Right lobe of liver (tissue), 6 donors: ENCODE measurements at regions not wholly inside any gene's neighbourhood (a gene's known extent, or its start where the extent isn't known, plus 50 kb on each side); places are given as distances from the start of the nearest gene placed in this dataset.

Experiments
- ATAC-seq, 4 donors: fragments of 200-7000 bp; cut with Tn5 transposase; one replicate each; pipeline ENCODE4 v1.9.1; 2020; ENCODE audit warnings: mild to moderate bottlenecking in 4 of 4, moderate library complexity in 4 of 4
- DNase-seq, 3 donors: peaks; one replicate each; pipeline ENCODE4 v3.0.0-alpha.2; 2020
- H3K27ac ChIP-seq, 3 donors: fragments of 200-600 bp; one replicate each; pipeline ENCODE4 v1.8.0; 2022
- H3K27me3 ChIP-seq, 2 donors: fragments of 200-600 bp; one replicate each; pipeline ENCODE4 v1.8.0; 2022
- H3K36me3 ChIP-seq, 4 donors: fragments of 200-600 bp; sonication (generic) in 1 of 4; one replicate each; pipeline versions ENCODE4 v1.5.1 to v1.8.0; 2017 to 2022; ENCODE audit warnings: control low read depth in 1 of 4
- H3K4me1 ChIP-seq, 4 donors: fragments of 200-600 bp; sonication (generic) in 1 of 4; one replicate each; pipeline versions ENCODE4 v1.5.1 to v1.8.0; 2017 to 2022; ENCODE audit warnings: control low read depth in 1 of 4
- H3K4me3 ChIP-seq, 3 donors: fragments of 200-600 bp; one replicate each; pipeline ENCODE4 v1.8.0; 2022
- H3K9me3 ChIP-seq, 4 donors: fragments of 200-600 bp; sonication (generic) in 1 of 4; one replicate each; pipeline versions ENCODE4 v1.5.1 to v1.8.0; 2017 to 2022; ENCODE audit warnings: control low read depth in 1 of 4
- CTCF ChIP-seq, 4 donors: fragments of 200-600 bp in 3 of 4; fragments of 450-650 bp in 1 of 4; IDR thresholded peaks; one replicate each; pipeline versions ENCODE4 v1.5.1 to v1.8.0; 2016 to 2022; ENCODE audit warnings: antibody characterized with exemption in 4 of 4, mild to moderate bottlenecking in 2 of 4
- POLR2A ChIP-seq: fragments of 450-650 bp; IDR thresholded peaks from one replicate; pipeline ENCODE4 v1.6.1; 2017; ENCODE audit warnings: antibody characterized with exemption, mild to moderate bottlenecking
- WGBS: methylation state at CpG from one replicate; pipeline ENCODE4 v1.1.6; 2018; ENCODE audit warnings: low coverage, low lambda C conversion rate; ENCODE audit not compliant: insufficient coverage; ENCODE audit errors: missing lambda C conversion rate; 5-methylcytosine and 5-hydroxymethylcytosine counted together
- intact Hi-C, 2 donors: fragments of 100-400 bp; cut with DNase I; formaldehyde crosslinking; loops; one replicate each; pipeline versions ENCODE4 v1.11.2 to v1.14.1; 2022
- donor health status: DM: no; HTN: yes; CAD: no.
- donor health status: DM: no; HTN: no; CAD: no.
- donor health status: DM: no; HTN: no; CAD: no.
- donor health status: DM: no; HTN: yes; CAD: no.
- donor health status: DM: no; HTN: yes; CAD: no.

GRCh38 chr2:67487993-67488392 lies 90.9 kb downstream of the ETAA1 start:
- Histone ChIP-seq H3K27ac (no peak overlapping the region), H3K4me1 (no peaks in the 10 kb centered on the region), H3K9me3 (no peaks in the 10 kb centered on the region), H3K27me3 (no peaks in the 10 kb centered on the region), H3K36me3 (no peaks in the 10 kb centered on the region), H3K4me3 (no peak overlapping the region)
- TF ChIP-seq CTCF (IDR thresholded peaks at IDR 0.05): no peak
- TF ChIP-seq POLR2A: no peak
- DNase-seq: no peak
- intact Hi-C loops: no loop called here
- 86% methylated on average over 4 of the region's 4 CpGs for WGBS
- no peak for ATAC-seq

GRCh38 chr2:67489396-67489795 lies 92.3 kb downstream of the ETAA1 start:
- H3K27ac ChIP-seq: no peak overlapping the region
- intact Hi-C loops: no loop called here
- ATAC-seq: no peak
- TF ChIP-seq CTCF (IDR thresholded peaks at IDR 0.05) (no peak), POLR2A (no peak)
- no peaks in the 10 kb centered on the region for H3K4me1 ChIP-seq
- H3K36me3 ChIP-seq: no peaks in the 10 kb centered on the region
- H3K27me3 ChIP-seq: no peaks in the 10 kb centered on the region
- WGBS: 68% methylated on average over 8 of the region's 8 CpGs
- no peaks in the 10 kb centered on the region for H3K9me3 ChIP-seq
- DNase-seq: no peak
- no peak overlapping the region for H3K4me3 ChIP-seq

GRCh38 chr2:67498931-67499330 lies 101.8 kb downstream of the ETAA1 start:
- Histone ChIP-seq H3K36me3 (no peaks in the 10 kb centered on the region), H3K27ac (no peak overlapping the region), H3K9me3 (no peaks in the 10 kb centered on the region), H3K4me3 (no peak overlapping the region), H3K27me3 (no peaks in the 10 kb centered on the region), H3K4me1 (peaks cover 0 to 8% (median 0%) of the 10 kb centered on the region in 4 donors)
- no peak for DNase-seq
- ATAC-seq: no peak
- WGBS: 38% methylated on average over 1 of the region's 1 CpG
- TF ChIP-seq POLR2A: no peak
- TF ChIP-seq CTCF (IDR thresholded peaks at IDR 0.05): no peak
- intact Hi-C loops: no loop called here

- Histone ChIP-seq H3K9me3 (no peaks in the 10 kb centered on the region), H3K27ac (no peak overlapping the region), H3K36me3 (no peaks in the 10 kb centered on the region), H3K4me1 (peaks cover 0 to 8% (median 0%) of the 10 kb centered on the region in 4 donors), H3K27me3 (no peaks in the 10 kb centered on the region), H3K4me3 (no peak overlapping the region)
- ATAC-seq: no peak
- 40% methylated on average over 4 of the region's 4 CpGs for WGBS
- TF ChIP-seq CTCF (IDR thresholded peaks at IDR 0.05): no peak
- no peak for TF ChIP-seq POLR2A
- no peak for DNase-seq
- intact Hi-C loops: no loop called here
Observed at GRCh38 chr2:67499989-67500388, 102.9 kb downstream of the ETAA1 start.

GRCh38 chr2:67500541-67500940 lies 103.4 kb downstream of the ETAA1 start:
- H3K4me1 ChIP-seq: peaks cover 0 to 8% (median 0%) of the 10 kb centered on the region in 4 donors
- intact Hi-C loops: no loop called here
- ATAC-seq (no peak), DNase-seq (no peak)
- 60% methylated on average over 6 of the region's 6 CpGs for WGBS
- H3K27ac ChIP-seq: no peak overlapping the region
- TF ChIP-seq POLR2A (no peak), CTCF (IDR thresholded peaks at IDR 0.05) (no peak)
- no peaks in the 10 kb centered on the region for H3K27me3 ChIP-seq
- H3K9me3 ChIP-seq: no peaks in the 10 kb centered on the region
- no peaks in the 10 kb centered on the region for H3K36me3 ChIP-seq
- H3K4me3 ChIP-seq: no peak overlapping the region
